ENCODE measurements at regions not wholly inside any gene's neighbourhood (a gene's known extent, or its start where the extent isn't known, plus 50 kb on each side); places are given as distances from the start of the nearest gene placed in this dataset.

DNA sequence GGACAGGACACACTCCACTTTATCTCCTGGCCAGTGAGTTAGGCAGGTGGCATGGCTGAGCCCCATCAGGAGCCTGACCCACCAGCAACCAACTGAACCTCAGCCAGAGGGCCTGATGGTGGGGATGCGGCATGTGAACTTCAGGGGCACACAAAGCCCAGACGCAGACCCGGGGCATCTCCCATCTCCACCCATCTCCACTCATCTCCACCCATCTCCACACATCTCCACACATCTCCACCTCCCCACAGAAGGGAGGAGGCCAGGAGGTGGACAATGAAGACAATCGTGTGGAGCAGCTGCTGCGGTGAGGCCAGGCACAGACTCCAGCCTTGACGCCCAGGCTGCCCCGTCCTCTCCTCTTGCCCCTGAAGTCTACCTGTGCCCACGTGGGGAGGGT, 340.8 kb downstream of the CTTN start:
- no peak for DNase-seq (ENCODE audit: low spot score in 2 of 2)
- Histone ChIP-seq H3K36me3 (no peaks in the 10 kb centered on the region), H3K4me3 (no peak overlapping the region), H3K27me3 (no peaks in the 10 kb centered on the region), H3K9me3 (peaks cover 0 to 11% (median 0%) of the 10 kb centered on the region in 4 donors), H3K4me1 (no peaks in the 10 kb centered on the region), H3K27ac (no peak overlapping the region)
- WGBS, 2 donors: 89 to 90% methylated on average over 8 of the region's 8 CpGs
- TF ChIP-seq POLR2A (IDR thresholded peaks at IDR 0.05) (no peak), EP300 (IDR thresholded peaks at IDR 0.05) (no peak)
- TF ChIP-seq, protein P1, sequence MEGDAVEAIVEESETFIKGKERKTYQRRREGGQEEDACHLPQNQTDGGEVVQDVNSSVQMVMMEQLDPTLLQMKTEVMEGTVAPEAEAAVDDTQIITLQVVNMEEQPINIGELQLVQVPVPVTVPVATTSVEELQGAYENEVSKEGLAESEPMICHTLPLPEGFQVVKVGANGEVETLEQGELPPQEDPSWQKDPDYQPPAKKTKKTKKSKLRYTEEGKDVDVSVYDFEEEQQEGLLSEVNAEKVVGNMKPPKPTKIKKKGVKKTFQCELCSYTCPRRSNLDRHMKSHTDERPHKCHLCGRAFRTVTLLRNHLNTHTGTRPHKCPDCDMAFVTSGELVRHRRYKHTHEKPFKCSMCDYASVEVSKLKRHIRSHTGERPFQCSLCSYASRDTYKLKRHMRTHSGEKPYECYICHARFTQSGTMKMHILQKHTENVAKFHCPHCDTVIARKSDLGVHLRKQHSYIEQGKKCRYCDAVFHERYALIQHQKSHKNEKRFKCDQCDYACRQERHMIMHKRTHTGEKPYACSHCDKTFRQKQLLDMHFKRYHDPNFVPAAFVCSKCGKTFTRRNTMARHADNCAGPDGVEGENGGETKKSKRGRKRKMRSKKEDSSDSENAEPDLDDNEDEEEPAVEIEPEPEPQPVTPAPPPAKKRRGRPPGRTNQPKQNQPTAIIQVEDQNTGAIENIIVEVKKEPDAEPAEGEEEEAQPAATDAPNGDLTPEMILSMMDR (IDR thresholded peaks at IDR 0.05): no peak

- no peak overlapping the region for H3K27ac ChIP-seq
- no peak for DNase-seq (ENCODE audit: low spot score in 2 of 2)
Measured at GRCh38 chr11:70739811-70740487, 341.6 kb downstream of the CTTN start.

GRCh38 chr11:70740488-70740851, 342.1 kb downstream of the CTTN start:
- peaks cover 0 to 11% (median 0%) of the 10 kb centered on the region in 4 donors for H3K9me3 ChIP-seq
- no peaks in the 10 kb centered on the region for H3K4me1 ChIP-seq
- no peak overlapping the region for H3K4me3 ChIP-seq
- no peaks in the 10 kb centered on the region for H3K36me3 ChIP-seq
- no peak overlapping the region for H3K27ac ChIP-seq
- TF ChIP-seq EP300 (IDR thresholded peaks at IDR 0.05) (no peak), POLR2A (IDR thresholded peaks at IDR 0.05) (no peak)
- TF ChIP-seq, protein P1 (IDR thresholded peaks at IDR 0.05): no peak
- no peak for DNase-seq (ENCODE audit: low spot score in 2 of 2)
- WGBS, 2 donors: 24 to 51% methylated on average over 5 to 6 of the region's 6 CpGs
- H3K27me3 ChIP-seq: no peaks in the 10 kb centered on the region

More at GRCh38 chr11:70739811-70740487, 341.6 kb downstream of the CTTN start:
- H3K9me3 ChIP-seq: peaks cover 0 to 11% (median 0%) of the 10 kb centered on the region in 4 donors
- no peak overlapping the region for H3K4me3 ChIP-seq
- H3K4me1 ChIP-seq: no peaks in the 10 kb centered on the region
- 69 to 80% methylated on average over 18 to 20 of the region's 20 CpGs for WGBS, 2 donors
- H3K27me3 ChIP-seq: no peaks in the 10 kb centered on the region
- TF ChIP-seq EP300 (IDR thresholded peaks at IDR 0.05): no peak
- TF ChIP-seq POLR2A (IDR thresholded peaks at IDR 0.05): no peak
- TF ChIP-seq, protein P1 (IDR thresholded peaks at IDR 0.05): no peak
- no peaks in the 10 kb centered on the region for H3K36me3 ChIP-seq

- Histone ChIP-seq H3K9me3 (peaks cover 0 to 11% (median 0%) of the 10 kb centered on the region in 4 donors), H3K4me1 (no peaks in the 10 kb centered on the region), H3K36me3 (no peaks in the 10 kb centered on the region), H3K4me3 (no peak overlapping the region), H3K27ac (no peak overlapping the region), H3K27me3 (no peaks in the 10 kb centered on the region)
- no peak for DNase-seq (ENCODE audit: low spot score in 2 of 2)
- WGBS, 2 donors: 93% methylated on average over 3 of the region's 3 CpGs
- TF ChIP-seq POLR2A (IDR thresholded peaks at IDR 0.05): no peak
- TF ChIP-seq EP300 (IDR thresholded peaks at IDR 0.05): no peak
- TF ChIP-seq, protein P1 (IDR thresholded peaks at IDR 0.05): no peak
Measured at GRCh38 chr11:70741085-70741484, 342.8 kb downstream of the CTTN start.

DNA sequence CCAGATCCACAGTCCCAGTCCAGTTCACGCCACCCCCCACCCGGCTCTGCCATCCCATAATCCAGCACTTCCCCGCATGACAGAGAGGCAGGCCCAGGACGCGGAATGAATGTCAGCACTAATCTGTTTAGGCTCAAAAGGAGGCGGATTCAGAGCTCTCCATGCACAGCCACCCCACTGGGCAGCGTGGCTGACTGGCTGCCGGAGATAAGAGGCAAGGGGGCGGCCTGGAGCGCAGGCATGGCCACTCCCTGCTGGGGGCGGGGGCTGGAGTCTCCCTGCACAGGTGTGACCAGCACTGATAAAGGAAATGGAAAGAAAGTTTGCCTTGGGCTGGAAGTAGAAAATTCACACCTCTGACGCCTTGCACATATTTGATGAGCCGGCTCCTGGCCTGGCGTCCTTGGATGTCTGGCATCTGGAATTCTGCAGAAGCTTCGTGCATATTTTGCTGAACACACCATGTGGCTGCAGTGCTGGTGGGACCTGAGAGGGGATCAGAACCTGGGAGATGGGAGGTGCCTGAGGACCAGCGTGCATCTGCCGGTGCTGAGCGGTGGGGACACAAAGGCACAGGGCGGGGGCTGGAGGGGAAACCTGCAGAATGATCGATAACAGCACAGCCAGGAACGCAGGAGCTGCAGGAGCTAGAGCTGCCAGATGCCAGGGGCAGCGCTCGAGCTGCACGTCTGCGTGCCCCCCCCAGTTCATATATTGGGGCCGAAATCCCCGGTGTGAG, 344.4 kb downstream of the CTTN start:
- no peak overlapping the region for H3K27ac ChIP-seq
- no peak overlapping the region for H3K4me3 ChIP-seq
- no peak for TF ChIP-seq EP300 (IDR thresholded peaks at IDR 0.05)
- TF ChIP-seq, protein P1 (IDR thresholded peaks at IDR 0.05): no peak
- DNase-seq (ENCODE audit: low spot score in 2 of 2): no peak
- no peaks in the 10 kb centered on the region for H3K4me1 ChIP-seq
- no peaks in the 10 kb centered on the region for H3K36me3 ChIP-seq
- no peaks in the 10 kb centered on the region for H3K27me3 ChIP-seq
- peaks cover 0 to 11% (median 0%) of the 10 kb centered on the region in 4 donors for H3K9me3 ChIP-seq
- 42 to 53% methylated on average over 25 to 27 of the region's 27 CpGs for WGBS, 2 donors
